Activated CD8-positive, alpha-beta T cell treated with anti-CD3 and anti-CD28 coated beads for 36 hours (primary cell): ENCODE measurements at regions not wholly inside any gene's neighbourhood (a gene's known extent, or its start where the extent isn't known, plus 50 kb on each side); places are given as distances from the start of the nearest gene placed in this dataset.

Experiments used
- ATAC-seq: fragments of 200-7000 bp; cut with Tn5 transposase; one replicate; pipeline ENCODE4 v1.10.0; 2021; ENCODE audit warnings: mild to moderate bottlenecking, moderate library complexity
- CTCF ChIA-PET: fragments of 350-600 bp; sonication (Branson Sonifier 250); formaldehyde crosslinking; loops from one replicate; lab custom pipeline; 2021; ENCODE audit warnings: antibody characterized with exemption; lab: Charles Lee
- POLR2A ChIA-PET: fragments of 350-600 bp; sonication (Branson Sonifier 250); formaldehyde crosslinking; loops from one replicate; lab custom pipeline; 2021; ENCODE audit warnings: antibody characterized with exemption; lab: Charles Lee
- DNase-seq: peaks from one replicate; pipeline ENCODE4 v3.0.0-alpha.2; 2020
- H3K27ac Mint-ChIP-seq: one replicate; pipeline ENCODE4 v1.8.0; 2021; ENCODE audit warnings: mild to moderate bottlenecking, mixed read lengths
- H3K27me3 Mint-ChIP-seq: one replicate; pipeline ENCODE4 v1.8.0; 2021; ENCODE audit warnings: mixed read lengths
- H3K36me3 Mint-ChIP-seq: one replicate; pipeline ENCODE4 v1.8.0; 2021; ENCODE audit warnings: low read depth, mixed read lengths
- H3K4me1 Mint-ChIP-seq: one replicate; pipeline ENCODE4 v1.8.0; 2021; ENCODE audit warnings: low read depth, mixed read lengths
- H3K4me3 Mint-ChIP-seq: one replicate; pipeline ENCODE4 v1.8.0; 2021; ENCODE audit warnings: mild to moderate bottlenecking, moderate library complexity, mixed read lengths
- H3K9me3 Mint-ChIP-seq: one replicate; pipeline ENCODE4 v1.8.0; 2021; ENCODE audit warnings: mixed read lengths
- CTCF ChIP-seq: fragments of 200-600 bp; IDR thresholded peaks from one replicate; pipeline ENCODE4 v1.8.0; 2022; ENCODE audit warnings: antibody characterized with exemption, mild to moderate bottlenecking
- intact Hi-C: fragments of 100-400 bp; cut with micrococcal nuclease; formaldehyde crosslinking; loops from one replicate; pipeline ENCODE4 v1.10.0; 2022

DNA sequence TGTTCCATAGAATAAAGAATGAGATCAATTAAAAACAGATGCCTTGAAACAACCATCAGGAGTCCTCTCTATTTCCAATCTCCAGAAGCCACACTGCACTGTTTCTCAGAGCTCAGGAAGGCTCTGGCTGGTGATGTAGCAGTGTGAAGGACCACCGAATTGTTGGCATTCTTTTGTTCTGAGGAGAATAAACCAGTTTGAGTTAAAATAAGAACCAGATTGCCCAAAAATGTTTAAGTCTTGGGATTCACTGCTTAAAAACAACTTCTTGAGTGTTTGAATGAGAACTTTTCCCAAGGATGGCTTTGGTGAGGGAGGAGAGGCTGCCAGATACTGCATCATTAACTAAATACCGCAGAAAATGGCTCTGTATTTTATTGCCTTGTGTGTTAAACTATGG lies 341.2 kb downstream of the C12orf75 start:
- Mint-ChIP-seq H3K9me3 (no peaks in the 10 kb centered on the region), H3K36me3 (no peaks in the 10 kb centered on the region), H3K4me3 (no peak overlapping the region), H3K4me1 (no peaks in the 10 kb centered on the region), H3K27me3 (no peaks in the 10 kb centered on the region), H3K27ac (no peak overlapping the region)
- DNase-seq (no peak), ATAC-seq (no peak)
- TF ChIP-seq CTCF = no peak
- POLR2A ChIA-PET = no interaction called here
- intact Hi-C loops = no loop called here
- CTCF ChIA-PET = no interaction called here

DNA sequence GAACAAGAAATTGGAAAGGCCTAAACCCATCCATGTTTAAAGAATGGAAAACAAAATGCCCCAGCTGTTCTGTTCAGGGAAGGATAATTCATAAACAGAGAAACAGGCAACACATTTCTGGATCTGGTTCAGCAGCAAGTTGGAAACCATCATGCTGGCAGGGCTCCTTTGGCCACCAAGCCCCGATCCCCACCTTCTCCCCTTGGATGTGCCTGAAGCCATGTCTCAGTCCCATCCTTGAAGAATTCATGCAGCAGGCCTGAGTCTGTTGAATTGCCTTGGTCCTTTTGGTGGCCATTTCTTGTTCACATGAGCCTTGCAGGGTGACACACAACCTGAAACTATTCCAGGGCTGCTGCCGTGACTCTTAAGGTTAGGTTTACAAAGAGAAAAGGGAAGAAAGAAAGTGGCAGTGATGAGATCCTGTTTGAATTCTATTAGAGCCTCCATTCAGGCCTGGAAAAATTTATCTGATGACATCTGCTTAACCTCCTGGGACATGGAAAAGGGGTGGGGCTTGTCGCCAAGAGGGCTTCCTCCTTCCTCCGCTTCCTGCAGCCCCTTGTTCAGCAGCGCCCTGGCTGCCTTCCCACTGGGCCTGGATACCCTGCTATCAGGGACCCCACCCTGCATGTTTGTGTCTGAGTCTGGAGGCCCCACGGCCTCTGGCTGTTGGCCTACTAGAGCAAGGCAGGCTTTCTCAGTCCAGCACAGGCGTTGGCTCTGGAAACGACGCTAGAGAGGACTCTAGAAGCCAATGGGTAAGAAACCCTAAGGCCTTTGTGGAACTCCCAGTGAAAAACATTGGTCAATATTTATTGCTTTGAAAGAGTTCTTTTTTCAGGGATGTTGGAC lies 341.9 kb downstream of the C12orf75 start:
- Mint-ChIP-seq H3K27ac (no peak overlapping the region), H3K9me3 (no peaks in the 10 kb centered on the region), H3K4me1 (no peaks in the 10 kb centered on the region), H3K4me3 (no peak overlapping the region), H3K36me3 (no peaks in the 10 kb centered on the region), H3K27me3 (no peaks in the 10 kb centered on the region)
- ChIA-PET CTCF (no interaction called here), POLR2A (no interaction called here)
- DNase-seq (no peak), ATAC-seq (no peak)
- TF ChIP-seq CTCF = no peak
- intact Hi-C loops = no loop called here

GRCh38 chr12:105674871-105675699 lies 344.6 kb downstream of the C12orf75 start:
- Mint-ChIP-seq H3K27ac (no peak overlapping the region), H3K4me3 (no peak overlapping the region), H3K4me1 (no peaks in the 10 kb centered on the region), H3K36me3 (no peaks in the 10 kb centered on the region), H3K27me3 (no peaks in the 10 kb centered on the region), H3K9me3 (no peaks in the 10 kb centered on the region)
- no peak for ATAC-seq
- no peak for TF ChIP-seq CTCF
- ChIA-PET CTCF (no interaction called here), POLR2A (no interaction called here)
- DNase-seq = no peak
- intact Hi-C loops = no loop called here

DNA sequence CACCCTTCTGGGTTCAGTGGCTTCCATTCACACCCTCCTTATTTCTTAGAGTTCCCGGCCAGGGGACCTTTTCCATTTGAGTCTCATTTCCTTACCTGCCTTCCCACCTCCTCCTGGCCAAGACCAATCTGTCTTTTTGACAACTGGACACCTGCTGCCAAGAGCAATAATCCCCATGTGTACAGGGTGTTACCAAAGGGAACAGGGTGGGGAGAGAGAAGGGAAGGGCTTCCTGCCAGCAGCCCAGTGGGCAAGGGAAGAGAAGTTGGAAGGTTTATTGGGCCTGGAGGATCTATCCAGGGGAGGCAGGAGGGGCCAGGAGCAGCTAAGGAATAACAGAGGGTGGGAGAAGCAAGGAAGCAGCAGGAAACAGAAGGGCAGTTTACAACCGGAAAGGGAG lies 346.2 kb downstream of the C12orf75 start:
- ChIA-PET CTCF (no interaction called here), POLR2A (no interaction called here)
- H3K27me3 Mint-ChIP-seq = no peaks in the 10 kb centered on the region
- H3K4me3 Mint-ChIP-seq = no peak overlapping the region
- no peak overlapping the region for H3K27ac Mint-ChIP-seq
- no peak for ATAC-seq
- no peaks in the 10 kb centered on the region for H3K4me1 Mint-ChIP-seq
- no peaks in the 10 kb centered on the region for H3K9me3 Mint-ChIP-seq
- no peak for DNase-seq
- no peak for TF ChIP-seq CTCF
- H3K36me3 Mint-ChIP-seq = no peaks in the 10 kb centered on the region
- intact Hi-C loops = no loop called here

DNA sequence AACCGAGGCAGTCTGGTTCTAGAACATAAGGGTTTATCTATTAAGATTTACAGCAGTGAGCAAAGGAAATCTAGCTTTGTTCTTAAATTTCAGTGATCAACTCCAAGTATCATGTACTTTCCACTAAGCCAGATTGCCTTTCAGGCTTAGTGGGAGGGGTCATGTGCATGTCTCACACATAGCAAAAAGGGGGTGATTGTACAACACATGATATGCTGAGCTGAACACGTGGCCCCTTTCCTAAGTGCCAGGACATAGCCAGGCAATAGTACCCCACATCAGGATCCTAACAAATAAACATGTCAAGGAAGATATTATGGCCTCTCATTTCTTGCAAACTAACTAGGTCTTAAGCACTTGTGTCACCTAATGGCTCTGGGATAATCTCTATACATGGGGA lies 347.2 kb downstream of the C12orf75 start:
- intact Hi-C loops = no loop called here
- TF ChIP-seq CTCF = no peak
- Mint-ChIP-seq H3K9me3 (no peaks in the 10 kb centered on the region), H3K4me1 (no peaks in the 10 kb centered on the region), H3K27me3 (no peaks in the 10 kb centered on the region), H3K4me3 (no peak overlapping the region), H3K27ac (no peak overlapping the region), H3K36me3 (no peaks in the 10 kb centered on the region)
- CTCF ChIA-PET = no interaction called here
- no peak for ATAC-seq
- no peak for DNase-seq
- POLR2A ChIA-PET = interaction anchor here (0.6 kb wide), 1 partner anchor 345 kb away, joined by 3 read pairs; no protein-coding TSS in a partner anchor
